Karpas-422 (cell line): ENCODE measurements at regions not wholly inside any gene's neighbourhood (a gene's known extent, or its start where the extent isn't known, plus 50 kb on each side); places are given as distances from the start of the nearest gene placed in this dataset.

Experiments
- DNase-seq: peaks from one replicate; pipeline ENCODE4 v3.0.0-alpha.2; 2015
- H2AFZ ChIP-seq: fragments of 200-600 bp; sonication (generic); 2 replicates; pipeline ENCODE4 v1.6.1; 2014; ENCODE audit warnings: antibody characterized with exemption, low read length, mixed read lengths
- H3K27ac ChIP-seq: fragments of 200-600 bp; sonication (generic); 2 replicates; pipeline ENCODE4 v1.5.1; 2014; ENCODE audit warnings: mild to moderate bottlenecking, low read length, moderate library complexity
- H3K27me3 ChIP-seq: fragments of 200-600 bp; sonication (generic); 2 replicates; pipeline ENCODE4 v1.6.1; 2014; ENCODE audit warnings: low read length, mixed read lengths
- H3K36me3 ChIP-seq: fragments of 200-600 bp; sonication (generic); 2 replicates; pipeline ENCODE4 v1.6.1; 2014; ENCODE audit warnings: low read length, mixed read lengths; ENCODE audit not compliant: insufficient read depth
- H3K4me1 ChIP-seq: fragments of 200-600 bp; sonication (generic); 2 replicates; pipeline ENCODE4 v1.6.1; 2014; ENCODE audit warnings: mild to moderate bottlenecking, low read length, mixed read lengths
- H3K4me2 ChIP-seq: fragments of 200-600 bp; sonication (generic); 2 replicates; pipeline ENCODE4 v1.6.1; 2014; ENCODE audit warnings: low read length, low read depth, mild to moderate bottlenecking; ENCODE audit not compliant: poor library complexity, severe bottlenecking
- H3K4me3 ChIP-seq: fragments of 200-600 bp; sonication (generic); 2 replicates; pipeline ENCODE4 v1.5.1; 2014; ENCODE audit warnings: mild to moderate bottlenecking, antibody characterized with exemption, low read length, mixed read lengths
- H3K79me2 ChIP-seq: fragments of 200-600 bp; sonication (generic); 2 replicates; pipeline ENCODE4 v1.6.1; 2014; ENCODE audit warnings: mild to moderate bottlenecking, low read length, mixed read lengths
- H3K9ac ChIP-seq: fragments of 200-600 bp; sonication (generic); 2 replicates; pipeline ENCODE4 v1.6.0; 2014; ENCODE audit warnings: low read length
- H3K9me2 ChIP-seq: fragments of 200-600 bp; sonication (generic), shearing (Covaris generic); replicated peaks from 2 replicates; pipeline ENCODE4 v1.6.0; 2014; ENCODE audit warnings: mild to moderate bottlenecking, low read length, moderate library complexity; ENCODE audit not compliant: insufficient read depth
- H3K9me3 ChIP-seq: fragments of 300-700, 200-600 bp; sonication (generic); 2 replicates; pipeline ENCODE4 v1.6.1; 2014; ENCODE audit warnings: low read length, mixed read lengths
- H4K20me1 ChIP-seq: fragments of 200-600 bp; sonication (generic); 2 replicates; pipeline ENCODE4 v1.6.1; 2014; ENCODE audit warnings: mild to moderate bottlenecking, antibody characterized with exemption, low read length, low read depth; ENCODE audit not compliant: insufficient read depth

DNA sequence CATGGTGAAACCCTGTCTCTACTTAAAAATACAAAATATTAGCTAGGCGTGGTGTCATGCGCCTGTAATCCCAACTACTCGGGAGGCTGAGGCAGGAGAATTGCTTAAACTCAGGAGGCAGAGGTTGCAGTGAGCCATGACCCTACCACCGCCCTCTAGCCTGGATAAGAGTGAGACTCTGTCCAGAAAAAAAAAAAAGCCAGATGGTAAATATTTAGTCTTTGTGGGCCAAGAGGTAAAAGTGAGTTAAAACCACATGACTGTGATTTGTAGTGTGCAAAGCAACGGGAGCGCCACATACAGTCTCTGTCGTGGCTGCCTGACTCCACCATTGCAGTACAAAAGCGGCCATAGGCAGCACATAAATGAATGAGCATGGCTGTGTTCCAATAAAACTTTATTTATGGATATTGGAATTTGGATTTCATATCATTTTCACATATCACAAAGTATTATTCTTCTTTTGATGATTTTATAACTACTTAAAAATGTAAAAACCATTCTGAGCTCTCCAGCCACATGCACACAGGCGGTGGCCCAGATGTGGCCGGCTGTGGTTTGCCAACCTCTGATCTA is 51.8 kb upstream of the CASZ1 start:
- Histone ChIP-seq H3K27ac (no peak overlapping the region), H3K9ac (no peak overlapping the region), H3K9me3 (no peaks in the 10 kb centered on the region), H3K4me3 (no peak overlapping the region), H4K20me1 (no peaks in the 10 kb centered on the region), H2AFZ (no peak overlapping the region), H3K4me2 (no peak overlapping the region), H3K4me1 (no peaks in the 10 kb centered on the region), H3K36me3 (no peaks in the 10 kb centered on the region), H3K9me2 (no peaks in the 10 kb centered on the region), H3K27me3 (no peaks in the 10 kb centered on the region), H3K79me2 (no peaks in the 10 kb centered on the region)
- no peak for DNase-seq

DNA sequence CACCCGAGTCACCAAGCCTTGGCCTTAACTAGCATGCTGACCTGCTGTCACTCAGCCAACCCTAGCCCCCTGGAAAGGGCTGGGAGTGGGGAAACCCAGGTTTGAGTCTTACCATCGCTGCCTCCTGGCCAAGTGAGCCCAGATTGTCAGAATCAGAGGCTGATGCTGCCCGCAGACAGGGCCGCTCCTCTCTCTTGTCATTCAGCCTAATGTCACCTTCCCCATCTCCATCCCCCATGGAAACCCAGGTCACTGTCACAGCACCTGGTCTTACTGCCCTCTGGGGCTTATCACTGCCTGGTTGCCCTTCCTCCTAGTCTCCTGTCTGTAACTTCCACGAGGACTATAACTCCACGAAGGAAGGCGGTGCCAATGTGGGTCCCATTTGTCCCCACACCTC is 53.6 kb upstream of the CASZ1 start:
- Histone ChIP-seq H3K27me3 (no peaks in the 10 kb centered on the region), H3K79me2 (no peaks in the 10 kb centered on the region), H3K27ac (no peak overlapping the region), H3K4me3 (no peak overlapping the region), H3K9me3 (no peaks in the 10 kb centered on the region), H3K4me1 (no peaks in the 10 kb centered on the region), H3K4me2 (no peak overlapping the region), H3K9me2 (no peaks in the 10 kb centered on the region), H3K36me3 (no peaks in the 10 kb centered on the region), H4K20me1 (no peaks in the 10 kb centered on the region), H3K9ac (no peak overlapping the region), H2AFZ (no peak overlapping the region)
- no peak for DNase-seq

DNA sequence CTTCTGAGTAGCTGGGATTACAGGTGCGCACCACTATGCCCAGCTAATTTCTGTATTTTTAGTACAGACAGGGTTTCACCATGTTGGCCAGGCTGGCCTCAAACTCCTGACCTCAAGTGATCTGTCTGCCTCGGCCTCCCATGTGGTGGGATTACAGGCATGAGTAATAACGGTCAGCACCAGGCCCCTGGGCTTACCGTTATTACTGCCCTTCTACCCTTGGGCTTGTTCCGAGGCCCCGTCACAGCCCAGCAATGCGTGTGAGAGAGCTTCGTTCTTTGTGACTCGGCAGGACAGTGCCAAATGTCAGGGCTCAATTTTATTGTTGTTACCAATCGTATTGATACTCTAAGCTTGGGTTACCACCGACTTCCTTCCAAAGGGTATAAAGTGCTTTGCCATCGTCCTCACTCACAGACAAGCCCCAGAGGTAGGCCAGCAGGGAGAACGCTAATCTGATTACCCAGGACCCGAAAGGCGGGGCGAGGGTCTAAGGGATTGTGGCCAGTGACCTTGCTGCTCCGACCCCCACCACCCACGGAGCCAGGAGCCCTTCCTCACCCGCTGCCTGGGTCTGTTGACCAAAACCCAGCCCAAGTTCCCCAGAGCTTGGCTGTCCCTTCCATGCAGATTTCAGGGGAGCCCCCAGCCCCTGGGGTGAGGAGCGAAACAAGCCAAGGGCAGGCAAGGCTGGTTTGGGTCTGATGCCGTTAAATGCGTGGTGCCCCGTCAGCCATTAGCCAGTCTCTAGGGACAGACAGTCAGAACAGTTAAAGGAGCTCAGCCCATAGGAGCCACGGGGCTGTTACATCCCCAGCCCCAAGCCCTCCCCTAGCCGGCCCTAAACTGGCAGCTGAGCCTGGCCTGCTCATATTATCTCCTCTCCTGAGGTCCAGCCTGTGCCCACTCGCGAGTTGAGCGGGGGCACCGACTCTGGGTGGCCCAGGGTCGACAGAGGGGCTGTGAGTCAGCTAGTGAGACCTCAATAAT is 54.9 kb upstream of the CASZ1 start:
- Histone ChIP-seq H3K4me3 (no peak overlapping the region), H3K4me1 (no peaks in the 10 kb centered on the region), H3K9ac (no peak overlapping the region), H3K4me2 (no peak overlapping the region), H3K27ac (no peak overlapping the region), H3K9me3 (no peaks in the 10 kb centered on the region), H3K27me3 (no peaks in the 10 kb centered on the region), H2AFZ (no peak overlapping the region), H3K79me2 (no peaks in the 10 kb centered on the region), H3K9me2 (no peaks in the 10 kb centered on the region), H4K20me1 (no peaks in the 10 kb centered on the region), H3K36me3 (no peaks in the 10 kb centered on the region)
- no peak for DNase-seq

DNA sequence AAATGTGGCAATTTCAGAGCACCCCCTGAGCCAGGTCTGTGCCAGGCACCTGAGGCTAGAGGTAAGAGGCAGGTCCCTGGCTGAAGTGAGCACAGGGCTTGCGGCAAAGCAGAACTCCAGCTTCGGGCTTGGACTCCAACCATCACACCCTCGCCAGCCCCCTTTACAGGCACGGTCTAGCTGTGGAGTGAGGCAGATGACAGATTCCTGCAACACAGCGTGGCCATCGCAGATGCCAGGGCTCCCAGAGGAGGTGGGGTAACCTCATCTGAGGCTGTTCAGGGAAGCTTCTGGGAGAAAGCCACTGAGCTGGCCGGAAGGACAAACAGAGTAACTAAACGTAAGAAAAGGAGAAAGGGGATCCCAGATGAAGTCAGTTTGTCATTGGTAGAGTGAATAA is 55.6 kb upstream of the CASZ1 start:
- Histone ChIP-seq H3K36me3 (no peaks in the 10 kb centered on the region), H2AFZ (no peak overlapping the region), H3K27me3 (no peaks in the 10 kb centered on the region), H3K27ac (no peak overlapping the region), H3K9ac (no peak overlapping the region), H3K4me3 (no peak overlapping the region), H4K20me1 (no peaks in the 10 kb centered on the region), H3K9me3 (no peaks in the 10 kb centered on the region), H3K4me1 (no peaks in the 10 kb centered on the region), H3K4me2 (no peak overlapping the region), H3K9me2 (no peaks in the 10 kb centered on the region), H3K79me2 (no peaks in the 10 kb centered on the region)
- DNase-seq, result no peak

DNA sequence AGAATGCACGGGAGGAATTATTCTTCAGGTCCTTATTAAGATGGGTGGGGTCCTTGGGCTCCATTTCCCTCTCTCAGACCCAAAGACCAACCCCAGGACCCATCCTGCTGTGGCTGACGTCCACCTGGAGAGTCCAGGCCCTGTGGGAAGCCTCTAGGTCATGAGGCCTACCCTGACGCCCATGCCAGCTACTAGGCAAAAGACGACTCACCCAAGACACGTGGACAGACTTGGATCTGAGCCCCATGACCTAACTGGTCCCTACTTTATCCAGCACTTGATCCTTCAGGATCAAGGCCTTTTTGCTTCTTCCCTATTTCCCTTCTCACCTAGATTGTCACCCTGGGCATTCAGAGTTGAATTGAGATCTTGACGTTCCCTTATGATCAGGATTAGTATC is 56.0 kb upstream of the CASZ1 start:
- Histone ChIP-seq H3K4me1 (no peaks in the 10 kb centered on the region), H3K36me3 (no peaks in the 10 kb centered on the region), H3K27ac (no peak overlapping the region), H2AFZ (no peak overlapping the region), H3K9me2 (no peaks in the 10 kb centered on the region), H3K9me3 (no peaks in the 10 kb centered on the region), H3K79me2 (no peaks in the 10 kb centered on the region), H4K20me1 (no peaks in the 10 kb centered on the region), H3K4me3 (no peak overlapping the region), H3K4me2 (no peak overlapping the region), H3K9ac (no peak overlapping the region), H3K27me3 (no peaks in the 10 kb centered on the region)
- DNase-seq, result no peak

DNA sequence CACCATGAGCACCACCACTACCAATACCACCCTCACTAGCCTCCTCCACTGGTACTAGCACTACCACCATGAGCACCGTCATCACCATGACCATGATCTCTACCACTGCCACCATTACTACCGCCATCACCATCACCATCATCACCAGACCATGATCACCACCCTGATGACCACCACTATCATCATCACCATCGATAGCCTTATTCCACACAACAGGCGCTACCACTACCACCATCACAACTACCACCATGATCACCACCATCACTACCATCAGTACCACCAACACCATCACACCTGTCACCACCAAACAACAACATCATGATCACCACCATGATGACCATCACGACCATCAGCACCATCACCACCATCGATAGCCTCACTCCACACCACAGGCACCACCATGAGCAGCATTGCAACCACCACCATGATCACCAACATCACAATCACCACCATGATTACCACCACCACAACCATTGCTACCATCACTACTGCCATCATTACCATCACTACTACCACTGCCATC is 56.6 kb upstream of the CASZ1 start:
- no peaks in the 10 kb centered on the region for H3K36me3 ChIP-seq
- no peak overlapping the region for H2AFZ ChIP-seq
- no peak for DNase-seq
- no peak overlapping the region for H3K4me3 ChIP-seq
- H3K4me1 ChIP-seq, result no peaks in the 10 kb centered on the region
- H3K79me2 ChIP-seq, result no peaks in the 10 kb centered on the region
- no peaks in the 10 kb centered on the region for H3K9me3 ChIP-seq
- no peak overlapping the region for H3K4me2 ChIP-seq
- H3K27me3 ChIP-seq, result no peaks in the 10 kb centered on the region
- no peaks in the 10 kb centered on the region for H4K20me1 ChIP-seq
- no peak overlapping the region for H3K27ac ChIP-seq
- no peak overlapping the region for H3K9ac ChIP-seq
- H3K9me2 ChIP-seq, result no peaks in the 10 kb centered on the region

DNA sequence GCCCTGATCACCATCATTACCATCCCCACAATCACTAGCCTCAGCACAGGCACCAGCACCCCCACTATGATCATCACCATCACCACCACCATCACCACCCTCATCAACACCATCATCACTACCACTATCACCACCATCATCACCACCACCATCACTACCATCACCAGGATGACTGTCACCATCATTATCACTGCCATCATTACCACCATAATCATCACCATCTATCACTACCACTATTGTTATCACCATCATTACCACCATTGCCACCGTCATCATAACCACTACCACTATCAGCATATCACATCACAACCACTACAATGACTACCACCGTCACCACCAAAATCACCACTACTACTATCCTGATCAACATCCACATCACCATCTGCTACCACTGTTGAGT is 57.3 kb upstream of the CASZ1 start:
- no peaks in the 10 kb centered on the region for H3K27me3 ChIP-seq
- H3K4me1 ChIP-seq, result no peaks in the 10 kb centered on the region
- no peak overlapping the region for H3K27ac ChIP-seq
- no peaks in the 10 kb centered on the region for H3K9me3 ChIP-seq
- no peak overlapping the region for H3K4me3 ChIP-seq
- H2AFZ ChIP-seq, result no peak overlapping the region
- H3K79me2 ChIP-seq, result no peaks in the 10 kb centered on the region
- H3K9ac ChIP-seq, result no peak overlapping the region
- DNase-seq, result no peak
- H3K4me2 ChIP-seq, result no peak overlapping the region
- H3K9me2 ChIP-seq, result no peaks in the 10 kb centered on the region
- no peaks in the 10 kb centered on the region for H3K36me3 ChIP-seq
- H4K20me1 ChIP-seq, result no peaks in the 10 kb centered on the region

DNA sequence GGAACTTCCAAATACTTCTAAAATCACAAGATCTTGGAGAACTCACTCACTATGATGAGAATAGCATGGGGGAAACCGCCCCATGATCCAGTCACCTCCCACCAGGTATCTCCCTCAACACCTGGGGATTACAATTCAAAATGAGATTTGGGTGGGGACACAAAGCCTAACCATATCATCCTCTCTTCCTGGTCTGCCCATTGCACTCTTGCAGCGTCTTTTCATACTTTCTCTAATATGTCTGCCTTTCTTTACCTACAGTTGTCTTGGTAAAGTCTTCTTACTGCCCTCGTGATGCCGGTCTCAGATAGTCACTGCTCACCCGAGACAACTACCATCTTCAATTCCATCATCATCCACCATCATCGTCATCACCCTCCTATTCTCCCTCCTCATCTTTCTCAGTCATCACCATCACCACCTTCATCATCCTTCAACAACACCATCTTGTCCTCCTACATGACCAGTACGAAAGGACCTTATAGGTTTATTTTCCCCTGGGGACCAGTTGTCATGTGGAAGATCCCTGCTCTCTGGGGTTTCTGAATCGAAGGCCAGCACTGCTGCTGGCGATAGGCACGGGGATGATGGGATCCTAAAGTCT is 58.5 kb upstream of the CASZ1 start:
- no peak overlapping the region for H3K4me2 ChIP-seq
- no peaks in the 10 kb centered on the region for H3K4me1 ChIP-seq
- no peaks in the 10 kb centered on the region for H3K9me2 ChIP-seq
- H3K27ac ChIP-seq, result no peak overlapping the region
- DNase-seq, result no peak
- no peaks in the 10 kb centered on the region for H3K9me3 ChIP-seq
- no peaks in the 10 kb centered on the region for H4K20me1 ChIP-seq
- no peak overlapping the region for H3K4me3 ChIP-seq
- no peaks in the 10 kb centered on the region for H3K27me3 ChIP-seq
- no peaks in the 10 kb centered on the region for H3K79me2 ChIP-seq
- H3K9ac ChIP-seq, result no peak overlapping the region
- H2AFZ ChIP-seq, result no peak overlapping the region
- no peaks in the 10 kb centered on the region for H3K36me3 ChIP-seq
